ENCODE measurements at regions not wholly inside any gene's neighbourhood (a gene's known extent, or its start where the extent isn't known, plus 50 kb on each side); places are given as distances from the start of the nearest gene placed in this dataset.

GRCh38 chr2:177118636-177119035, 94.0 kb upstream of the HNRNPA3 start:
- WGBS, 5 donors = 63 to 81% (median 76%) methylated on average over 2 of the region's 2 CpGs
- H3K27ac ChIP-seq = no peak overlapping the region
- no peak for DNase-seq
- H3K27me3 ChIP-seq = no peaks in the 10 kb centered on the region
- TF ChIP-seq POLR2AphosphoS5 (IDR thresholded peaks at IDR 0.05) (no peak), POLR2A (IDR thresholded peaks at IDR 0.05) (no peak), EP300 (IDR thresholded peaks at IDR 0.05) (no peak), CTCF (IDR thresholded peaks at IDR 0.05) (no peak)
- no peaks in the 10 kb centered on the region for H3K4me1 ChIP-seq
- H3K36me3 ChIP-seq = no peaks in the 10 kb centered on the region
- H3K4me3 ChIP-seq = no peak overlapping the region
- intact Hi-C loops (cut with DNase I; ENCODE audit: low total_unique reads) = no loop called here
- H3K9me3 ChIP-seq = no peaks in the 10 kb centered on the region

GRCh38 chr2:177119099-177119498, 93.5 kb upstream of the HNRNPA3 start:
- Histone ChIP-seq H3K27ac (no peak overlapping the region), H3K9me3 (no peaks in the 10 kb centered on the region), H3K27me3 (no peaks in the 10 kb centered on the region), H3K36me3 (no peaks in the 10 kb centered on the region), H3K4me3 (no peak overlapping the region), H3K4me1 (no peaks in the 10 kb centered on the region)
- intact Hi-C loops (cut with DNase I; ENCODE audit: low total_unique reads) = no loop called here
- no peak for DNase-seq
- 95 to 99% (median 98%) methylated on average over 5 of the region's 5 CpGs for WGBS, 5 donors
- TF ChIP-seq EP300 (IDR thresholded peaks at IDR 0.05) (no peak), CTCF (IDR thresholded peaks at IDR 0.05) (no peak), POLR2AphosphoS5 (IDR thresholded peaks at IDR 0.05) (no peak), POLR2A (IDR thresholded peaks at IDR 0.05) (no peak)

- intact Hi-C loops (cut with DNase I; ENCODE audit: low total_unique reads) = no loop called here
- H3K36me3 ChIP-seq = no peaks in the 10 kb centered on the region
- WGBS, 5 donors = 58 to 85% (median 73%) methylated on average over 1 of the region's 1 CpG
- H3K4me1 ChIP-seq = no peaks in the 10 kb centered on the region
- no peak for TF ChIP-seq CTCF (IDR thresholded peaks at IDR 0.05)
- TF ChIP-seq POLR2AphosphoS5 (IDR thresholded peaks at IDR 0.05) = no peak
- no peak for TF ChIP-seq EP300 (IDR thresholded peaks at IDR 0.05)
- no peak for TF ChIP-seq POLR2A (IDR thresholded peaks at IDR 0.05)
- H3K9me3 ChIP-seq = no peaks in the 10 kb centered on the region
- no peak for DNase-seq
- H3K27ac ChIP-seq = no peak overlapping the region
- no peak overlapping the region for H3K4me3 ChIP-seq
- no peaks in the 10 kb centered on the region for H3K27me3 ChIP-seq
Measured at GRCh38 chr2:177123048-177123447, 89.5 kb upstream of the HNRNPA3 start.

GRCh38 chr2:177124371-177124770, 88.2 kb upstream of the HNRNPA3 start:
- no peaks in the 10 kb centered on the region for H3K27me3 ChIP-seq
- no peaks in the 10 kb centered on the region for H3K9me3 ChIP-seq
- TF ChIP-seq POLR2A (IDR thresholded peaks at IDR 0.05) (no peak), POLR2AphosphoS5 (IDR thresholded peaks at IDR 0.05) (no peak), EP300 (IDR thresholded peaks at IDR 0.05) (no peak), CTCF (IDR thresholded peaks at IDR 0.05) (no peak)
- intact Hi-C loops (cut with DNase I; ENCODE audit: low total_unique reads) = no loop called here
- no peaks in the 10 kb centered on the region for H3K4me1 ChIP-seq
- 69 to 75% (median 73%) methylated on average over 2 of the region's 2 CpGs for WGBS, 5 donors
- DNase-seq = peak in 1 of 2 donors; percentile 20
- H3K36me3 ChIP-seq = no peaks in the 10 kb centered on the region
- H3K27ac ChIP-seq = no peak overlapping the region
- no peak overlapping the region for H3K4me3 ChIP-seq

Data from stomach (tissue), 8 donors.